IMR-90 (cell line): ENCODE measurements at regions not wholly inside any gene's neighbourhood (a gene's known extent, or its start where the extent isn't known, plus 50 kb on each side); places are given as distances from the start of the nearest gene placed in this dataset.

ENCODE experiments used
- ATAC-seq: fragments of 200-7000 bp; cut with Tn5 transposase; 2 replicates; pipeline ENCODE4 v1.9.1; 2020; ENCODE audit warnings: low read depth, mild to moderate bottlenecking, moderate library complexity
- BruUV-seq: library from RNA; stranded (reverse); fragments of 400-500 nt; replicated peaks from 2 replicates; lab custom pipeline; 2021; lab: Mats Ljungman, UMichigan
- CTCF ChIA-PET: fragments of 300-600 bp; formaldehyde crosslinking; extraction: SDS; loops from one replicate; lab custom pipeline; 2021; ENCODE audit warnings: antibody characterized with exemption; lab: Yijun Ruan, JAX
- POLR2A ChIA-PET: fragments of 300-600 bp; sonication (Branson Sonifier 250); formaldehyde crosslinking; loops from one replicate; lab custom pipeline; 2022; ENCODE audit warnings: antibody characterized with exemption; ENCODE audit not compliant: unreplicated experiment; lab: Charles Lee
- DNase-seq: peaks from one replicate; pipeline ENCODE4 v3.0.0; 2013
- H2AFZ ChIP-seq: replicated peaks from 2 replicates; pipeline ENCODE3; 2013; ENCODE audit warnings: low read length, mild to moderate bottlenecking; ENCODE audit not compliant: poor library complexity
- H2AK5ac ChIP-seq: 2 replicates; pipeline ENCODE4 v1.6.1; 2013; ENCODE audit warnings: low read depth, low read length, inconsistent platforms
- H2AK9ac ChIP-seq: replicated peaks from 2 replicates; pipeline ENCODE3; 2013; ENCODE audit warnings: mild to moderate bottlenecking, low read depth, low read length, moderate library complexity; ENCODE audit not compliant: poor library complexity
- H2BK120ac ChIP-seq: 2 replicates; pipeline ENCODE4 v1.6.1; 2013; ENCODE audit warnings: low read depth, low read length, inconsistent platforms
- H2BK15ac ChIP-seq: 3 replicates; pipeline ENCODE4 v1.6.1; 2013; ENCODE audit warnings: low read depth, low read length, inconsistent platforms
- H2BK20ac ChIP-seq: 2 replicates; pipeline ENCODE4 v1.6.1; 2013; ENCODE audit warnings: low read depth, mild to moderate bottlenecking, inconsistent platforms, low read length, moderate library complexity
- H2BK5ac ChIP-seq: 2 replicates; pipeline ENCODE4 v1.6.1; 2013; ENCODE audit warnings: mild to moderate bottlenecking, low read depth, low read length, inconsistent platforms; ENCODE audit not compliant: poor library complexity, severe bottlenecking
- H3K14ac ChIP-seq: replicated peaks from 2 replicates; pipeline ENCODE4 v1.6.1; 2013; ENCODE audit warnings: low read depth, low read length, inconsistent platforms
- H3K18ac ChIP-seq: 2 replicates; pipeline ENCODE4 v1.6.1; 2013; ENCODE audit warnings: low read depth, low read length, control low read depth
- H3K23ac ChIP-seq: 2 replicates; pipeline ENCODE4 v1.6.1; 2013; ENCODE audit warnings: low read depth, low read length, inconsistent platforms
- H3K27ac ChIP-seq: 2 replicates; pipeline ENCODE4 v1.5.1; 2013; ENCODE audit warnings: mild to moderate bottlenecking, control low read depth, low read length; ENCODE audit not compliant: insufficient read depth
- H3K27me3 ChIP-seq: 2 replicates; pipeline ENCODE4 v1.6.1; 2013; ENCODE audit warnings: low read length; ENCODE audit not compliant: control insufficient read depth, insufficient read depth
- H3K36me3 ChIP-seq: 2 replicates; pipeline ENCODE4 v1.6.1; 2013; ENCODE audit warnings: low read length, mixed read lengths; ENCODE audit not compliant: control insufficient read depth, insufficient read depth
- H3K4ac ChIP-seq: 2 replicates; pipeline ENCODE4 v1.6.1; 2013; ENCODE audit warnings: low read depth, low read length, inconsistent platforms
- H3K4me1 ChIP-seq: 2 replicates; pipeline ENCODE4 v1.6.1; 2013; ENCODE audit warnings: low read length, mixed read lengths; ENCODE audit not compliant: control insufficient read depth, insufficient read depth
- H3K4me2 ChIP-seq: 2 replicates; pipeline ENCODE4 v1.6.1; 2013; ENCODE audit warnings: low read depth, mild to moderate bottlenecking, control low read depth, low read length, moderate library complexity
- H3K4me3 ChIP-seq: 2 replicates; pipeline ENCODE4 v1.5.1; 2013; ENCODE audit warnings: low read depth, mild to moderate bottlenecking, control low read depth, low read length, moderate library complexity; ENCODE audit not compliant: insufficient read depth
- H3K56ac ChIP-seq: 2 replicates; pipeline ENCODE4 v1.6.1; 2013; ENCODE audit warnings: low read length, inconsistent platforms; ENCODE audit not compliant: insufficient read depth; ENCODE audit errors: extremely low read depth
- H3K79me1 ChIP-seq, 2 experiments: 2 replicates each; pipeline ENCODE4 v1.6.1; 2013; ENCODE audit warnings: low read length in 2 of 2, inconsistent platforms in 1 of 2, low read depth in 1 of 2
- H3K9ac ChIP-seq: 2 replicates; pipeline ENCODE4 v1.6.1; 2013; ENCODE audit warnings: low read depth, low read length, control low read depth
- H3K9me1 ChIP-seq: 2 replicates; pipeline ENCODE4 v1.6.1; 2013; ENCODE audit warnings: low read length, inconsistent platforms; ENCODE audit not compliant: insufficient read depth
- H3K9me3 ChIP-seq: 2 replicates; pipeline ENCODE4 v1.6.1; 2013; ENCODE audit warnings: low read length; ENCODE audit not compliant: control insufficient read depth, insufficient read depth
- H4K20me1 ChIP-seq: 2 replicates; pipeline ENCODE4 v1.6.1; 2013; ENCODE audit warnings: low read length, inconsistent platforms; ENCODE audit not compliant: insufficient read depth
- H4K5ac ChIP-seq: 2 replicates; pipeline ENCODE4 v1.6.1; 2013; ENCODE audit warnings: mild to moderate bottlenecking, low read depth, low read length, control low read depth
- H4K8ac ChIP-seq, 2 experiments: 2 replicates each; pipeline ENCODE4 v1.6.1; 2013; ENCODE audit warnings: low read depth in 2 of 2, low read length in 2 of 2, control low read depth in 1 of 2, inconsistent platforms in 1 of 2
- H4K91ac ChIP-seq: 2 replicates; pipeline ENCODE4 v1.6.1; 2013; ENCODE audit warnings: low read depth, low read length, inconsistent platforms; ENCODE audit not compliant: insufficient read depth
- BHLHE40 ChIP-seq: fragments of 150-350 bp; IDR thresholded peaks from 2 replicates; pipeline ENCODE4 v1.6.1; 2016; ENCODE audit warnings: mild to moderate bottlenecking, low read depth, low read length
- CEBPB ChIP-seq: IDR thresholded peaks from 2 replicates; pipeline ENCODE4 v1.6.1; 2012; ENCODE audit warnings: low read depth, low read length, improper control_type of control experiment
- CHD1 ChIP-seq: IDR thresholded peaks from 2 replicates; pipeline ENCODE4 v1.6.1; 2012; ENCODE audit warnings: low read depth, low read length, improper control_type of control experiment
- FOS ChIP-seq: fragments of 150-350 bp; IDR thresholded peaks from 2 replicates; pipeline ENCODE4 v1.6.1; 2016; ENCODE audit warnings: low read depth, low read length
- MAFK ChIP-seq: IDR thresholded peaks from 2 replicates; pipeline ENCODE4 v1.6.1; 2012; ENCODE audit warnings: low read depth, low read length, improper control_type of control experiment
- MAZ ChIP-seq: IDR thresholded peaks from 2 replicates; pipeline ENCODE4 v1.6.1; 2012; ENCODE audit warnings: low read depth, mild to moderate bottlenecking, low read length, improper control_type of control experiment, moderate library complexity, borderline replicate concordance
- MXI1 ChIP-seq: IDR thresholded peaks from 2 replicates; pipeline ENCODE4 v1.6.1; 2012; ENCODE audit warnings: low read depth, mild to moderate bottlenecking, low read length, moderate library complexity, borderline replicate concordance
- NFE2L2 ChIP-seq: fragments of 150-350 bp; IDR thresholded peaks from 2 replicates; pipeline ENCODE4 v1.6.1; 2016; ENCODE audit warnings: low read depth, mild to moderate bottlenecking, low read length
- POLR2A ChIP-seq: IDR thresholded peaks from 2 replicates; pipeline ENCODE4 v1.6.1; 2012; ENCODE audit warnings: mild to moderate bottlenecking, low read depth, low read length
- RAD21 ChIP-seq: IDR thresholded peaks from 2 replicates; pipeline ENCODE4 v1.6.1; 2012; ENCODE audit warnings: low read length, improper control_type of control experiment
- RCOR1 ChIP-seq: IDR thresholded peaks from 2 replicates; pipeline ENCODE4 v1.6.1; 2012; ENCODE audit warnings: mild to moderate bottlenecking, low read length, improper control_type of control experiment; ENCODE audit not compliant: insufficient replicate concordance
- RFX5 ChIP-seq: IDR thresholded peaks from 2 replicates; pipeline ENCODE4 v1.8.0; 2012; ENCODE audit warnings: low read depth, mild to moderate bottlenecking, low read length, moderate library complexity
- SMC3 ChIP-seq: fragments of 150-350 bp; IDR thresholded peaks from 2 replicates; pipeline ENCODE4 v1.6.1; 2016; ENCODE audit warnings: low read depth, mild to moderate bottlenecking, antibody characterized with exemption, low read length, moderate library complexity
- WGBS, 2 experiments: methylation state at CpG; one replicate each; pipeline versions ENCODE4 v1.1.5 to v1.1.7; 2013; ENCODE audit warnings: missing lambda C conversion rate in 2 of 2; ENCODE audit not compliant: insufficient read length in 1 of 2; ENCODE audit errors: extremely low coverage in 2 of 2; 5-methylcytosine and 5-hydroxymethylcytosine counted together
- dilution Hi-C: fragments of 300-500 bp; cut with HindIII; formaldehyde crosslinking; loops from one replicate; pipeline ENCODE4 v1.14.3; 2018; ENCODE audit warnings: low sequenced_read_pairs; ENCODE audit not compliant: unreplicated experiment
- in situ Hi-C: fragments of 300-500 bp; cut with MboI; formaldehyde crosslinking; loops from 3 replicates; pipeline ENCODE4 v1.14.3; 2019; ENCODE audit warnings: low sequenced_read_pairs, inconsistent platforms, mixed read lengths
- intact Hi-C: fragments of 100-400 bp; cut with micrococcal nuclease; formaldehyde crosslinking; loops from 2 replicates; pipeline ENCODE4 v1.10.0; 2022
- TF ChIP-seq, protein P1 (sequence below): fragments of 150-350 bp; IDR thresholded peaks from 2 replicates; pipeline ENCODE4 v1.6.1; 2017; ENCODE audit warnings: mild to moderate bottlenecking, antibody characterized with exemption, low read length, low read depth
- TF ChIP-seq, protein P2 (sequence below): conservative IDR thresholded peaks from 2 replicates; pipeline ENCODE4 v1.5.1; 2012; ENCODE audit warnings: mild to moderate bottlenecking, low read depth, low read length, improper control_type of control experiment
- TF ChIP-seq, protein P3 (sequence below): fragments of 150-350 bp; IDR thresholded peaks from 2 replicates; pipeline ENCODE4 v1.6.1; 2016; ENCODE audit warnings: low read depth, mild to moderate bottlenecking, low read length, moderate library complexity, borderline replicate concordance

DNA sequence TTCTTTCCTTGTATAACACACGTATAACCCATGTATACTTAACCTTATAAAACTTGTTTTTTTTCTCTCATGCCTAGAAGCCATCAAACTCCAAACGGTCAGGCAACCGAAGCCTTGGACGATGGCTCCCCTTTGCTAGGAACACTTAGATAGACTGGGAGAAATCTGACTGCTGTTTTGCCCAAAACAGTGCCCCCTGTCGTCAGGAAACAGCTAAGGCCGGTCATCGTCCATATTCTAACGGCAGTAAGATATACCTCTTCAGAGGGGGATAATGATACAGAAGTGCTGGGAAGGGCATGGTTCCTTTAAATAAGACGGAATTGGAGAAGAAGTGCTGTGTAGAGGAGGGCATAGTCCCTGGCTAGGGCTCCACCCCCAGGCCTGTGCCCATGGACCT is 130.5 kb downstream of the SLC41A2 start:
- Histone ChIP-seq H3K79me1 (no peaks in the 10 kb centered on the region), H3K36me3 (no peaks in the 10 kb centered on the region), H4K20me1 (no peaks in the 10 kb centered on the region), H4K5ac (no peak overlapping the region), H3K18ac (no peak overlapping the region), H2AFZ (no peak overlapping the region), H2BK120ac (no peak overlapping the region), H3K27ac (no peak overlapping the region), H3K9me1 (no peaks in the 10 kb centered on the region), H2BK15ac (no peak overlapping the region), H3K4me3 (no peak overlapping the region), H4K8ac (no peak overlapping the region), H3K9me3 (peaks cover 5% of the 10 kb centered on the region; the same call in 1 of the 2 replicates), H3K23ac (no peak overlapping the region), H4K91ac (no peak overlapping the region), H3K14ac (no peak overlapping the region), H3K56ac (no peak overlapping the region), H2AK5ac (no peak overlapping the region), H3K4me1 (no peaks in the 10 kb centered on the region), H2AK9ac (no peak overlapping the region), H3K4me2 (no peak overlapping the region), H3K4ac (no peak overlapping the region), H3K27me3 (no peaks in the 10 kb centered on the region), H2BK5ac (no peak overlapping the region), H2BK20ac (no peak overlapping the region), H3K9ac (no peak overlapping the region)
- in situ Hi-C loops (no loop called here), intact Hi-C loops (no loop called here), dilution Hi-C loops (no loop called here)
- 58% methylated on average over 2 of the region's 9 CpGs; no CpG with 5 or more reads in 1 of the 2 experiments for WGBS, 2 experiments
- no peak for ATAC-seq
- ChIA-PET CTCF (no interaction called here), POLR2A (no interaction called here)
- no peak for DNase-seq
- no TSS peak for BruUV-seq
- no peak for TF ChIP-seq RFX5
- no peak for TF ChIP-seq MAFK
- TF ChIP-seq RCOR1 = no peak
- TF ChIP-seq CHD1 = no peak
- no peak for TF ChIP-seq POLR2A
- TF ChIP-seq SMC3 = peak; percentile 42
- no peak for TF ChIP-seq MXI1
- no peak for TF ChIP-seq NFE2L2
- no peak for TF ChIP-seq CEBPB
- peak; percentile 27 for TF ChIP-seq RAD21
- no peak for TF ChIP-seq MAZ
- TF ChIP-seq, protein P1, sequence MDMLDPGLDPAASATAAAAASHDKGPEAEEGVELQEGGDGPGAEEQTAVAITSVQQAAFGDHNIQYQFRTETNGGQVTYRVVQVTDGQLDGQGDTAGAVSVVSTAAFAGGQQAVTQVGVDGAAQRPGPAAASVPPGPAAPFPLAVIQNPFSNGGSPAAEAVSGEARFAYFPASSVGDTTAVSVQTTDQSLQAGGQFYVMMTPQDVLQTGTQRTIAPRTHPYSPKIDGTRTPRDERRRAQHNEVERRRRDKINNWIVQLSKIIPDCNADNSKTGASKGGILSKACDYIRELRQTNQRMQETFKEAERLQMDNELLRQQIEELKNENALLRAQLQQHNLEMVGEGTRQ = no peak
- TF ChIP-seq FOS = no peak
- TF ChIP-seq BHLHE40 = no peak
- TF ChIP-seq, protein P2, sequence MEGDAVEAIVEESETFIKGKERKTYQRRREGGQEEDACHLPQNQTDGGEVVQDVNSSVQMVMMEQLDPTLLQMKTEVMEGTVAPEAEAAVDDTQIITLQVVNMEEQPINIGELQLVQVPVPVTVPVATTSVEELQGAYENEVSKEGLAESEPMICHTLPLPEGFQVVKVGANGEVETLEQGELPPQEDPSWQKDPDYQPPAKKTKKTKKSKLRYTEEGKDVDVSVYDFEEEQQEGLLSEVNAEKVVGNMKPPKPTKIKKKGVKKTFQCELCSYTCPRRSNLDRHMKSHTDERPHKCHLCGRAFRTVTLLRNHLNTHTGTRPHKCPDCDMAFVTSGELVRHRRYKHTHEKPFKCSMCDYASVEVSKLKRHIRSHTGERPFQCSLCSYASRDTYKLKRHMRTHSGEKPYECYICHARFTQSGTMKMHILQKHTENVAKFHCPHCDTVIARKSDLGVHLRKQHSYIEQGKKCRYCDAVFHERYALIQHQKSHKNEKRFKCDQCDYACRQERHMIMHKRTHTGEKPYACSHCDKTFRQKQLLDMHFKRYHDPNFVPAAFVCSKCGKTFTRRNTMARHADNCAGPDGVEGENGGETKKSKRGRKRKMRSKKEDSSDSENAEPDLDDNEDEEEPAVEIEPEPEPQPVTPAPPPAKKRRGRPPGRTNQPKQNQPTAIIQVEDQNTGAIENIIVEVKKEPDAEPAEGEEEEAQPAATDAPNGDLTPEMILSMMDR = peak; percentile 32; the same call in 1 of the 2 replicates
- TF ChIP-seq, protein P3, sequence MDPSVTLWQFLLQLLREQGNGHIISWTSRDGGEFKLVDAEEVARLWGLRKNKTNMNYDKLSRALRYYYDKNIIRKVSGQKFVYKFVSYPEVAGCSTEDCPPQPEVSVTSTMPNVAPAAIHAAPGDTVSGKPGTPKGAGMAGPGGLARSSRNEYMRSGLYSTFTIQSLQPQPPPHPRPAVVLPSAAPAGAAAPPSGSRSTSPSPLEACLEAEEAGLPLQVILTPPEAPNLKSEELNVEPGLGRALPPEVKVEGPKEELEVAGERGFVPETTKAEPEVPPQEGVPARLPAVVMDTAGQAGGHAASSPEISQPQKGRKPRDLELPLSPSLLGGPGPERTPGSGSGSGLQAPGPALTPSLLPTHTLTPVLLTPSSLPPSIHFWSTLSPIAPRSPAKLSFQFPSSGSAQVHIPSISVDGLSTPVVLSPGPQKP = no peak
